ENCODE measurements at regions not wholly inside any gene's neighbourhood (a gene's known extent, or its start where the extent isn't known, plus 50 kb on each side); places are given as distances from the start of the nearest gene placed in this dataset.
"Not testable (repeated sequence)": the region's sequence is repeated elsewhere in the genome, so short reads cannot be mapped to it uniquely, and the experiment has no call there.

DNA sequence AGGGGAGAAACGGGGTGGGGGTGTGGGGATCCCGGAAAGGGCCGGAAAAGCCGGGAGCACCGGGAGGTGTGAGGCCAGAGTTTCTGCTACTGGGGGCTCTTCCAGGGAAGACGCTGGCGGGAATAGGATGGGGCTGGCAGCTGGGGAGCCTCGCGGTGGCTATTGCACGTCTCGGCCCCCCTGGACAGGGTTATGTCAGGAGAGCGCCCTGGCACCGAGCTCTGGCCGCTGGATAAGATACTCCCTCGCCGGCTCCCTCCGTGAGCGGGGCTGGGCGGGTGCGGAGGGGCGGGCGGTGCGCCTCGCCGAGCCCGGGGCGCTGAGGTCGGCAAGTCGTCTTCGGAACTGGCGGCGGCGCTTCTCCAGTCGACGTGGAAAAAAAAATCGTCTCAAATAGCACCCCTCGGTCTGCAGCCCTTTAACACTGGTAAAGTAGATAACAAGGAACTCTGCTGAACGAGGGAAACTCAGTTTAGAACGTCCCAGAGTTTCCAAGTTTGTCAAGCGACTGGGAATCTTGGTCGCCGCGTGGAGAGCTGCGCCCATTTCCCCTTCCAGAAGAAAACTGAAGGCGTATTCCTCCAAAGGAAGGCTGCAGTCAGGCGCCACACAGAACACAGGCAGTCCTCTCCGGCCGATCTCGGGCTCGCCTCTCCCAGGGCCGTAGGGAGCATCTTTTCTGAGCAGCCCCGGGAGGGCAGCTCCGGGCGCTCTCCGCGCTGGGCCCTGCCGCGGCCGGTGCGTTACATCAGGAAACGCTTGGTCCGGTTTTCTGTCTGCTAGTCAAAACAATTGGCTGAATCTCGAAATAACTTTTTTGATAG, 115.1 kb downstream of the KCNRG start:
- ATAC-seq (ENCODE audit: low FRiP score) (peak; percentile 69), DNase-seq (peak; percentile 70 to 88)
- Histone ChIP-seq H3K9me3 (ENCODE audit: control insufficient read depth, low read length) (no peaks in the 10 kb centered on the region), H3K27me3 (ENCODE audit: control insufficient read depth in 1 of 2, insufficient read depth in 2 of 2, low read length in 1 of 2) (no peaks in the 10 kb centered on the region), H3K36me3 (ENCODE audit: control insufficient read depth in 1 of 2, insufficient read depth in 2 of 2, low read length in 1 of 2) (no peaks in the 10 kb centered on the region), H3K4me3 (ENCODE audit: low read length in 2 of 2) (peak overlapping the region; percentile 54 to 63), H3K27ac (ENCODE audit: low read depth in 1 of 2, low read length in 2 of 2) (peak overlapping the region in 1 of 2 donors; percentile 61), H3K4me1 (ENCODE audit: control insufficient read depth in 1 of 2, insufficient read depth in 2 of 2, low read length in 2 of 2) (no peaks in the 10 kb centered on the region)
- intact Hi-C loops (cut with DNase I) = no loop called here
- 1 to 2% methylated on average over 63 of the region's 63 CpGs for WGBS, 2 donors

GRCh38 chr13:50131920-50132903, 117.0 kb downstream of the KCNRG start:
- H3K4me1 ChIP-seq (ENCODE audit: control insufficient read depth in 1 of 2, insufficient read depth in 2 of 2, low read length in 2 of 2) = no peaks in the 10 kb centered on the region
- 45 to 52% methylated on average over 34 of the region's 34 CpGs for WGBS, 2 donors
- H3K36me3 ChIP-seq (ENCODE audit: control insufficient read depth in 1 of 2, insufficient read depth in 2 of 2, low read length in 1 of 2) = no peaks in the 10 kb centered on the region
- intact Hi-C loops (cut with DNase I) = no loop called here
- ATAC-seq (ENCODE audit: low FRiP score) = no peak
- H3K9me3 ChIP-seq (ENCODE audit: control insufficient read depth, low read length) = no peaks in the 10 kb centered on the region
- H3K27me3 ChIP-seq (ENCODE audit: control insufficient read depth in 1 of 2, insufficient read depth in 2 of 2, low read length in 1 of 2) = no peaks in the 10 kb centered on the region
- peak in 1 of 2 donors; percentile 43 for DNase-seq
- no peak overlapping the region for H3K4me3 ChIP-seq (ENCODE audit: low read length in 2 of 2)
- no peak overlapping the region for H3K27ac ChIP-seq (ENCODE audit: low read depth in 1 of 2, low read length in 2 of 2)

DNA sequence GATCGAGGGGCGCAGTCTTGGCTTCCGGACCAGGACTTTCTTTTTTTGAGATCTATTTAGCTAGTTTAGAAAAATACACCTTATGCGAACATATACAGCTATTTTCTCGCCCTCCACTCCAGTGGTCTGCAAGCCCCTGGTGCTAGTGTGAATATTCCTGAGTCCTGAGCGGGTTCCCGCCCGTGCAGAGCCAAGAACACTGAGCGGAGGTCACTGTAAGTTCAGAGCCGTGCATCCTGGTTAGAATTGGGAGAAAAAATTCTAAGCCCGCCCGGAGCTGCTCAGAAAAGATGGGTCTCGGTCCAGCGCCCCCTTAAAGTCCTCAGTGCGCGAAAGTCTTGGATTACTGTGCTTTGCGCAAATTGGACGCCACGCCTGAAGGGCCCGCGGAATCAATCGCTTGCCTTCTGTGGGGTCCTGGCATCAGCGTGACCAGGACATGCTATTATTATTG, 117.7 kb downstream of the KCNRG start:
- ATAC-seq (ENCODE audit: low FRiP score) = no peak
- no peaks in the 10 kb centered on the region for H3K4me1 ChIP-seq (ENCODE audit: control insufficient read depth in 1 of 2, insufficient read depth in 2 of 2, low read length in 2 of 2)
- intact Hi-C loops (cut with DNase I) = no loop called here
- no peak for DNase-seq
- no peak overlapping the region for H3K27ac ChIP-seq (ENCODE audit: low read depth in 1 of 2, low read length in 2 of 2)
- H3K4me3 ChIP-seq (ENCODE audit: low read length in 2 of 2) = no peak overlapping the region
- 62 to 67% methylated on average over 23 of the region's 23 CpGs for WGBS, 2 donors
- H3K36me3 ChIP-seq (ENCODE audit: control insufficient read depth in 1 of 2, insufficient read depth in 2 of 2, low read length in 1 of 2) = no peaks in the 10 kb centered on the region
- H3K27me3 ChIP-seq (ENCODE audit: control insufficient read depth in 1 of 2, insufficient read depth in 2 of 2, low read length in 1 of 2) = no peaks in the 10 kb centered on the region
- no peaks in the 10 kb centered on the region for H3K9me3 ChIP-seq (ENCODE audit: control insufficient read depth, low read length)

DNA sequence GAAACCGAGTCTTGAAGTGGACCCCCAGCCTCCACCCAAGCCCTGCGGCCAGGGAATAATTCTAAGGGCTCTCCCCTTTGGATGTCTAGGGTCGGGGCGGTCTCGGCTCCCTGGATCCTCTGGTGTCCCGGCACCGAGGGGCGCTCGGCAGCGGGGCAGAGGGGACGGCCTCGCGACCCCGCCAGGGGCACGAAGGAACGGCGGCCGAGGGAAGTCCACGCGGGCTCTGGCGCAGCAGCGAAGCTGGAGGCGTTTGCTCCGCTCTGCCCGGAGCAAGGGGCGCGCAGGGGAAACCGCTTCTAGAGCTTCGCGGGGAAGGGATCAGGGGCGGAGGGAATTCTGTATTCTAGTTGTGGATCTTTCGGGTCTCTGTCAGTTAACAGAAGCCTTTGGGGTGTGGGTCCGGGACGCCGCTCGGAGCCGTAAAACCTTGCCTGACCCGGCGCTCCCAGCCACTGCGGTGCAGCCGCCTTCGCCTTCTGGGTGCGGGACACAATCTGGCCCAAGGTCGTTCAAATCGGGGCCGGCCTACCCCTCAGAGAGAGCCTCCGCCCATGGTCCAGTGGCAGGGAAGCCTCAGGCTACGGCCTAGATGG, 118.2 kb downstream of the KCNRG start:
- H3K4me3 ChIP-seq (ENCODE audit: low read length in 2 of 2) = no peak overlapping the region
- 89% methylated on average over 48 of the region's 48 CpGs for WGBS, 2 donors
- DNase-seq = no peak
- no peaks in the 10 kb centered on the region for H3K36me3 ChIP-seq (ENCODE audit: control insufficient read depth in 1 of 2, insufficient read depth in 2 of 2, low read length in 1 of 2)
- no peaks in the 10 kb centered on the region for H3K9me3 ChIP-seq (ENCODE audit: control insufficient read depth, low read length)
- H3K27me3 ChIP-seq (ENCODE audit: control insufficient read depth in 1 of 2, insufficient read depth in 2 of 2, low read length in 1 of 2) = no peaks in the 10 kb centered on the region
- H3K27ac ChIP-seq (ENCODE audit: low read depth in 1 of 2, low read length in 2 of 2) = no peak overlapping the region
- ATAC-seq (ENCODE audit: low FRiP score) = no peak
- intact Hi-C loops (cut with DNase I) = no loop called here
- no peaks in the 10 kb centered on the region for H3K4me1 ChIP-seq (ENCODE audit: control insufficient read depth in 1 of 2, insufficient read depth in 2 of 2, low read length in 2 of 2)

GRCh38 chr13:50136226-50136625, 121.0 kb downstream of the KCNRG start:
- ATAC-seq (ENCODE audit: low FRiP score) (no peak), DNase-seq (no peak)
- intact Hi-C loops (cut with DNase I) = no loop called here
- Histone ChIP-seq H3K9me3 (ENCODE audit: control insufficient read depth, low read length) (no peaks in the 10 kb centered on the region), H3K27ac (ENCODE audit: low read depth in 1 of 2, low read length in 2 of 2) (no peak overlapping the region), H3K4me1 (ENCODE audit: control insufficient read depth in 1 of 2, insufficient read depth in 2 of 2, low read length in 2 of 2) (no peaks in the 10 kb centered on the region), H3K36me3 (ENCODE audit: control insufficient read depth in 1 of 2, insufficient read depth in 2 of 2, low read length in 1 of 2) (no peaks in the 10 kb centered on the region), H3K4me3 (ENCODE audit: low read length in 2 of 2) (no peak overlapping the region), H3K27me3 (ENCODE audit: control insufficient read depth in 1 of 2, insufficient read depth in 2 of 2, low read length in 1 of 2) (no peaks in the 10 kb centered on the region)
- 96 to 97% methylated on average over 3 of the region's 3 CpGs for WGBS, 2 donors

- no peaks in the 10 kb centered on the region for H3K4me1 ChIP-seq (ENCODE audit: control insufficient read depth in 1 of 2, insufficient read depth in 2 of 2, low read length in 2 of 2)
- no peaks in the 10 kb centered on the region for H3K27me3 ChIP-seq (ENCODE audit: control insufficient read depth in 1 of 2, insufficient read depth in 2 of 2, low read length in 1 of 2)
These were observed 121.4 kb downstream of the KCNRG start for GRCh38 chr13:50136678-50137077.

DNA sequence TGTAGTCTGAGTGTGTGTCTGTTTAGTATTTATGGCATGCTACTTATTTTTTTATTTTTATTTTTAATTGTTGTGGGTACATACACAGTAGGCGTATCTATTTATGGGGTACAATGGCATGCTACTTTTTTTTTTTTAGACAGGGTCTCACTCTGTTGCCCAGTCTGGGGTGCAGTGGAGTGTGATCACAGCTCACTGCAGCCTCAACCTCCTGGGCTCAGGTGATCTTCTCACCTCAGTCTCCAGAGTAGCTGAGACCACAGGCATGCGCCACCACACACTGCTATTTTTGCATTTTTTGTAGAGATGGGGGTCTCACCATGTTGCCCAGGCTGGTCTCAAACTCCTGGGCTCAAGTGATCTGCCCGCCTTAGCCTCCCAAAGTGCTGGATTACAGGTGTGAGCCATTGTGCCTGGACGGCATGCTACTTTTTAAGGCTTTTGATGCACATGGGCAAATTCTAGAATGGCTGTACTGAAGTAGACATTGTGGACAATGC, 124.2 kb downstream of the KCNRG start:
- H3K9me3 ChIP-seq (ENCODE audit: control insufficient read depth, low read length); H3K27ac ChIP-seq (ENCODE audit: low read depth in 1 of 2, low read length in 2 of 2); H3K4me3 ChIP-seq (ENCODE audit: low read length in 2 of 2); H3K36me3 ChIP-seq (ENCODE audit: control insufficient read depth in 1 of 2, insufficient read depth in 2 of 2, low read length in 1 of 2); ATAC-seq (ENCODE audit: low FRiP score); H3K27me3 ChIP-seq (ENCODE audit: control insufficient read depth in 1 of 2, insufficient read depth in 2 of 2, low read length in 1 of 2); H3K4me1 ChIP-seq (ENCODE audit: control insufficient read depth in 1 of 2, insufficient read depth in 2 of 2, low read length in 2 of 2); intact Hi-C loops (cut with DNase I); DNase-seq: not testable (repeated sequence)
- WGBS, 2 donors = 94 to 97% methylated on average over 4 of the region's 4 CpGs

More at GRCh38 chr13:50136678-50137077, 121.4 kb downstream of the KCNRG start:
- WGBS, 2 donors = 92 to 97% methylated on average over 3 of the region's 3 CpGs
- DNase-seq (no peak), ATAC-seq (ENCODE audit: low FRiP score) (no peak)
- no peak overlapping the region for H3K4me3 ChIP-seq (ENCODE audit: low read length in 2 of 2)
- H3K27ac ChIP-seq (ENCODE audit: low read depth in 1 of 2, low read length in 2 of 2) = no peak overlapping the region
- intact Hi-C loops (cut with DNase I) = no loop called here
- H3K36me3 ChIP-seq (ENCODE audit: control insufficient read depth in 1 of 2, insufficient read depth in 2 of 2, low read length in 1 of 2) = no peaks in the 10 kb centered on the region
- no peaks in the 10 kb centered on the region for H3K9me3 ChIP-seq (ENCODE audit: control insufficient read depth, low read length)

DNA sequence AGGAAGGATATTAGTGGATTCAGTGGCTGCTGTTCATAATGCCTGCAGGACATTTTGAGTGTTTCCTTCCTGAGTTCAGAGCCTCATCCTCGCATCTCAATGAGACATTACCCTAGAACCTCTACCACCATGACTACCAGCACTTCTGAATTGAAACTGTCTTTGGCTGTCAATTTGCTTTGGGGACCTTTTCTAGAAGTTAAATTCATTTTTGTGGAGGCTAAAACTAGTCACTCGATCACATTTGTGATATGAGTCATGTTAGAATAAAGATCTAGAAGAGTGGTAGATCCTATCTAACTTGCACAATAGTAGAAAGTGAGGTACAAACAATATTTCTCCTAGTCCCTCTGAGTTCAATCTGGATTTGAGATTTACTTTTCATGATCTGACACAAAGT, 124.9 kb downstream of the KCNRG start:
- H3K27ac ChIP-seq (ENCODE audit: low read depth in 1 of 2, low read length in 2 of 2) = no peak overlapping the region
- intact Hi-C loops (cut with DNase I) = no loop called here
- WGBS, 2 donors = 81% methylated on average over 2 of the region's 2 CpGs
- H3K36me3 ChIP-seq (ENCODE audit: control insufficient read depth in 1 of 2, insufficient read depth in 2 of 2, low read length in 1 of 2) = no peaks in the 10 kb centered on the region
- no peak for ATAC-seq (ENCODE audit: low FRiP score)
- H3K9me3 ChIP-seq (ENCODE audit: control insufficient read depth, low read length) = no peaks in the 10 kb centered on the region
- H3K27me3 ChIP-seq (ENCODE audit: control insufficient read depth in 1 of 2, insufficient read depth in 2 of 2, low read length in 1 of 2) = no peaks in the 10 kb centered on the region
- H3K4me3 ChIP-seq (ENCODE audit: low read length in 2 of 2) = no peak overlapping the region
- H3K4me1 ChIP-seq (ENCODE audit: control insufficient read depth in 1 of 2, insufficient read depth in 2 of 2, low read length in 2 of 2) = no peaks in the 10 kb centered on the region
- no peak for DNase-seq
